ENCODE measurements at regions not wholly inside any gene's neighbourhood (a gene's known extent, or its start where the extent isn't known, plus 50 kb on each side); places are given as distances from the start of the nearest gene placed in this dataset.
"Not testable (repeated sequence)": the region's sequence is repeated elsewhere in the genome, so short reads cannot be mapped to it uniquely, and the experiment has no call there.

DNA sequence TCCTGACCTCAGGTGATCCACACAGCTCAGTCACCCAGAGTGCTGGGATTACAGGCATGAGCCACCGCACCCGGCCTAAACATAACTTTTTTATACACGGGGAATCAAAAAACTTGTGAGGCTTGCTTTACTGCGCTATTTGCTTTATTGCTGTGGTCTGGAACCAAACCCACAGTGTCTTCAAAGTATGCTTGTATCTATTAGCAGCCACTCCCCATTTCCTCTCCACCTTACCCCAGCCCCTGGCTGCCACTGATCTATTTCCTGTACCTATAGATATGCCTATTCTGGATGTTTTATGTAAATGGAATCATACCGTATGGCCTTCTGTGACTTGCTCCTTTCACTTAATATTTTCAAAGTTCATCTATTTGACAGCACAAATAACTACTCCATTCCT lies 233.4 kb downstream of the BMP4 start:
- TF ChIP-seq, protein P1, sequence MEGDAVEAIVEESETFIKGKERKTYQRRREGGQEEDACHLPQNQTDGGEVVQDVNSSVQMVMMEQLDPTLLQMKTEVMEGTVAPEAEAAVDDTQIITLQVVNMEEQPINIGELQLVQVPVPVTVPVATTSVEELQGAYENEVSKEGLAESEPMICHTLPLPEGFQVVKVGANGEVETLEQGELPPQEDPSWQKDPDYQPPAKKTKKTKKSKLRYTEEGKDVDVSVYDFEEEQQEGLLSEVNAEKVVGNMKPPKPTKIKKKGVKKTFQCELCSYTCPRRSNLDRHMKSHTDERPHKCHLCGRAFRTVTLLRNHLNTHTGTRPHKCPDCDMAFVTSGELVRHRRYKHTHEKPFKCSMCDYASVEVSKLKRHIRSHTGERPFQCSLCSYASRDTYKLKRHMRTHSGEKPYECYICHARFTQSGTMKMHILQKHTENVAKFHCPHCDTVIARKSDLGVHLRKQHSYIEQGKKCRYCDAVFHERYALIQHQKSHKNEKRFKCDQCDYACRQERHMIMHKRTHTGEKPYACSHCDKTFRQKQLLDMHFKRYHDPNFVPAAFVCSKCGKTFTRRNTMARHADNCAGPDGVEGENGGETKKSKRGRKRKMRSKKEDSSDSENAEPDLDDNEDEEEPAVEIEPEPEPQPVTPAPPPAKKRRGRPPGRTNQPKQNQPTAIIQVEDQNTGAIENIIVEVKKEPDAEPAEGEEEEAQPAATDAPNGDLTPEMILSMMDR (IDR thresholded peaks at IDR 0.05; ENCODE audit: extremely low read depth, missing control alignments) = no peak
- DNase-seq (ENCODE audit: low spot score) = no peak

DNA sequence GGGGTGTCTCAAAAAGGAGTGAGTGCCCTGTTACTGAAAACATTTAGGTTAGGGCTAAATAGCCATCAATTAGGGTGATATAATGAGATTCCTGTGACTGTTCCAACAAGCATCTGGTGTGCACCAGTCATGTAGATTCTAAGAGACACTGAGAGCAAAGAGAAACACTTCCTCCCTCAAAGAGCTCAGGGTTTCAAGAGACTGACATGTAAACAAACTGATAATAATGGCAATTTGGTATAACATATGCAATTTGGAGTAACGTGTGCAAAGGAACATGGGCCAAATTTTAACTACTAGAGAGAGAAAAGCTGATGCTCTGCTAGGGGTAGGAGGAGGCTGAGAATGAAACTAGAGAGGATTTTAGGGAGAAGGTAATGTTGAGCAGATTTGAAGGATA lies 237.1 kb downstream of the BMP4 start:
- no peak for DNase-seq (ENCODE audit: low spot score)
- TF ChIP-seq, protein P1 (IDR thresholded peaks at IDR 0.05; ENCODE audit: extremely low read depth, missing control alignments) = no peak

DNA sequence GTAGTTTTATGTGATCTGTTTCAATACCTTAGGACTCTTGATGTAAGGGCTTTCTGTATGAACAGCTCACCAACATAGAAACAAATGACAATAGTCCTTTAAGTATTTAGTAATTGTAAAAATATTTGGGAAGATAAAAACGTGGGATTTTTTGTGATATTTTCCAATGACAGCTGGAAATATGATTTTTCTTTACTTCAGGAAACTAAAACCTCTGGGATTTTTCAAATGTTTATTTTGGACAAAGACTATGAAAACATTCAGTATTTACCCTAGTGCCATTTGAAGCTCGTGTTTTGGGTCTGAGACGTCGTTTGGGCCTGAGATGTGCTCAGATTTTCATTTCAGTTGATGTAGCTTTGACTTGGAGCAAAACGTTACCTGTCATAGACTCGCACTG lies 240.0 kb downstream of the BMP4 start:
- TF ChIP-seq, protein P1 (IDR thresholded peaks at IDR 0.05; ENCODE audit: extremely low read depth, missing control alignments) = no peak
- DNase-seq (ENCODE audit: low spot score) = no peak

DNA sequence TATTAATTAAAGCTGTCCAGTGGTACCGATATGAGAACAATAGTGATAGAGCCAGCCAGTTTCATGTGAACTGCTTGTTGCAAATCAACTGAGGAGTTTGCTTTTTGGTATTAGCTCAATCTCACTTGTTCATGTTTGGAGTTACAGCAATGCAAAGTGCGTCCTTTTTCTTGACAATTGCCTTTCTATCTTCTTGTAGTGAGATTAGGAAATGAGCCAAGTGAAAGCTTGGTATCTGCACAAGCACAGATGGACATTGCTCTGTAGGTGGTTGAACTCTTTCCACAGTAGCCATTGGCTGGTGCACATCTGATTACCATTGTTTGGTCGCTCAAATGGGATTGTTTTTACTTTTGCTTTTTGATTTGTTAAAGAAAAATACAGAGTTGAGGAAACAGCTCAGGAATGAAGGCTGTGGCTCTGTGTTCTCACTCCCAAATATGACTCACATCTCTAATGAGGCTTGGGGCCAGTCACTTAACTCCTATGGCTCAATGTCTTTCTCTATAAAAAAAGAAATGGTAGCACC lies 241.4 kb downstream of the BMP4 start:
- no peak for DNase-seq (ENCODE audit: low spot score)

DNA sequence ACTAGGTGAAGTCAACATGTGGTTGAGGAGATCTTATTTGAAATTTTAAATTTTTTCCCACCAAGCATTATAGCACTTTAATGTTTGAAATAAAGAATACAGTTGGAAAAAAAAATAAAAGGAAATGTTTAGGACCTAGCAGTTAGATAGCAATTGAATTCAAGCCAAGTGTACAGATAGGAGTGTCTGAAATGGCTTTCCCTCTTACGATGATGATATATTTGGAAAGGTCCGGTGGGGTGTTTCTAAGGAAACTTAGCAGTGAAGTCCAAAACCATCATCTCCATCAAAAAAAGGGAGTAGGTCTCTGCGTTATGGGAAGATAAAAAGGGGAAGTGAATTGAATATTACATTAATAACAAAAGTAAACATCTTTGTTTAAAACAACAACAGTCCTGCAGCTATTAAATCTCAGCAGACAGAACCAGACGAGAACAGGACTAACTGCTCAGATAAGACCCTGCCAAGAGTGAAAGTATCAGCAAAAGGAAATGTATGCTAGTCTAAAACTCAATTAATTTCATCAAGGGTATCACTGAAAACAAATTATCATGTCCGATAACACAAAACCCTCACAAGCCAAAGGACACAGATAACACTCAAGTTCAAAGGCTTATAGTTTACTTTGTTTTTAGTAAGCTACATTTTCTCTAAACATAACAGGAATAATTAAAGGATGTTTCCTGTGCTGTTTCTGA lies 242.0 kb downstream of the BMP4 start:
- TF ChIP-seq, protein P1 (IDR thresholded peaks at IDR 0.05; ENCODE audit: extremely low read depth, missing control alignments) = no peak
- no peak for DNase-seq (ENCODE audit: low spot score)

More for the DNA sequence above, 241.4 kb downstream of the BMP4 start:
- TF ChIP-seq, protein P1 (IDR thresholded peaks at IDR 0.05; ENCODE audit: extremely low read depth, missing control alignments) = no peak

DNA sequence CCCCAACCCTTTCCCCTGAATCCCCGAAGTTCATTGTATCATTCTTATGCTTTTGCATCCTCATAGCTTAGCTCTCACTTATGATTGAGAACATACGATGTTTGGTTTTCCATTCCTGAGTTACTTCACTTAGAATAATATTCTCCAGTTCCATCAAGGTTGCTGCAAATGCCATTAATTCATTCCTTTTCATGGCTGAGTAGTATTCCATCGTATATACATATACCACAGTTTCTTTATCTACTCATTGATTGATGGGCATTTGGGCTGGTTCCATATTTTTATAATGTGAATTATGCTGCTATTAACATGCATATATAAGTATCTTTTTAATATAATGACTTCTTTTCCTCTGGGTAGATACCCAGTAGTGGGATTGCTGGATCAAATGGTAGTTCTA lies 243.7 kb downstream of the BMP4 start:
- DNase-seq (ENCODE audit: low spot score) = not testable (repeated sequence)

DNA sequence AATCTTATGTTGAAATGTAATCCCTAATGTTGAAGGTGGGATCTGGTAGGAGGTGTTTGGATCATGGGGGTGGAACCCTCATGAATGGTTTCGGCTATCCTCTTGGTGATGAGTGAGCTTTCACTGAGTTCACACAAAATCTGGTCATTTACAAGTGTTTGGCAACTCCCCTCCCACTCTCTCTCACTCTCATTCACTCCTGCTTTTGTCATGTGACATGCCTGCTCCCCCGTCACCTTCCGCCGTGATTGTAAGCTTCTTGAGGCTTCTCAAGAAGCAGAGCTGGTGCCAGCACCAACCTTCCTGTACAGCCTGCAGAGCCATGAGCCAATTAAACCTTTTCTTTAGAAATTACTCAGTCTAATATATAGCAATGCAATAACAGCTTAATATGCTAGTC lies 245.4 kb downstream of the BMP4 start:
- DNase-seq (ENCODE audit: low spot score) = no peak
- TF ChIP-seq, protein P1 (IDR thresholded peaks at IDR 0.05; ENCODE audit: extremely low read depth, missing control alignments) = no peak

DNA sequence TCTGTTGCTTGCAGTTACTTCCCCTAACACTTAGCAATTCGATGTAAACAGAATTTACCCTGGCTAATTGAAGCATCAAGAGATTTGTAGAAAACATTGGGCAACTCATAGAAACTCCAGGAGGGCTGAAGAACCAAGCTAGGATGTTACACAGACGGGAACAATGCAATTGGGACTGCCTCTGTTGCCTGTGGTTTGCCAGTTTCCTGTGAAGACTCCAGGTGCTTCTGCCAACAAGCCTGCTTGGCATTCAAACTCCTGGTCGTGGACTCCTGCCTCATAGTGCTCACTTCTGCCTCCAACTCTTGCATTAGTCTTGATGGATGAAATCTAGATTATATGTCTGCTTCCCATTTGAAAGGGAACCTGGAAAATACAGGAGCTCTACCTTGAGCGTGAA lies 246.0 kb downstream of the BMP4 start:
- TF ChIP-seq, protein P1 (IDR thresholded peaks at IDR 0.05; ENCODE audit: extremely low read depth, missing control alignments) = no peak
- DNase-seq (ENCODE audit: low spot score) = no peak

All from GM20000 (cell line).